K562 (cell line): ENCODE measurements at regions not wholly inside any gene's neighbourhood (a gene's known extent, or its start where the extent isn't known, plus 50 kb on each side); places are given as distances from the start of the nearest gene placed in this dataset.

Experiments
- ATAC-seq: fragments of 200-7000 bp; cut with Tn5 transposase; 3 replicates; pipeline ENCODE4 v1.9.1; 2020; ENCODE audit warnings: moderate library complexity
- BruUV-seq: library from RNA; stranded (reverse); fragments of 400-500 nt; replicated peaks from 2 replicates; lab custom pipeline; 2021; lab: Mats Ljungman, UMichigan
- CTCF ChIA-PET: fragments of 300-600 bp; formaldehyde crosslinking; extraction: SDS; loops from one replicate; lab custom pipeline; 2021; ENCODE audit warnings: low intra/inter-chr PET ratio; lab: Yijun Ruan, JAX
- POLR2A ChIA-PET: fragments of 300-600, 350-650 bp; sonication (Branson Sonifier 250); formaldehyde crosslinking; extraction: SDS; loops from one replicate; lab custom pipeline; 2021; ENCODE audit warnings: antibody characterized with exemption, inconsistent platforms; lab: Yijun Ruan, JAX
- DNase-seq, 4 experiments: peaks; one replicate each; pipeline versions ENCODE4 v3.0.0 to v3.0.0-alpha.2; 2011 to 2018; ENCODE audit warnings: low spot score in 3 of 4, mixed read lengths in 3 of 4; ENCODE audit errors: extremely low read depth in 1 of 4
- FAIRE-seq: peaks from 2 replicates; lab custom pipeline; 2011; peaks lifted over from hg19 to GRCh38; lab: Jason Lieb, UNC
- H2AFZ ChIP-seq: 2 replicates; pipeline ENCODE4 v1.6.0; 2011; ENCODE audit warnings: low read depth, low read length, control low read depth, inconsistent platforms
- H3K27ac ChIP-seq: fragments of 200-600 bp; 3 replicates; pipeline ENCODE4 v1.8.0; 2011; ENCODE audit warnings: low read depth, mild to moderate bottlenecking, control low read depth, inconsistent platforms, low read length, moderate library complexity, mixed read lengths; ENCODE audit errors: extremely low read depth
- H3K27me3 ChIP-seq, 2 experiments: fragments of 300-600 bp in 1 of 2; 2 replicates in 1 of 2; 3 replicates in 1 of 2; pipeline versions ENCODE4 v1.6.0 to v1.8.0; 2011; ENCODE audit warnings: inconsistent platforms in 2 of 2, low read length in 2 of 2, mild to moderate bottlenecking in 1 of 2, mixed read lengths in 1 of 2, moderate library complexity in 1 of 2; ENCODE audit not compliant: control insufficient read depth in 2 of 2, insufficient read depth in 2 of 2
- H3K36me3 ChIP-seq: fragments of 300-600 bp; 3 replicates; pipeline ENCODE4 v1.8.0; 2011; ENCODE audit warnings: mild to moderate bottlenecking, low read length, inconsistent platforms; ENCODE audit not compliant: control insufficient read depth, insufficient read depth
- H3K4me1 ChIP-seq, 2 experiments: fragments of 200-600 bp in 1 of 2; replicated peaks in 1 of 2; 2 replicates in 1 of 2; 3 replicates in 1 of 2; pipeline versions ENCODE4 v1.5.1 to v1.8.0; 2011; ENCODE audit warnings: inconsistent platforms in 2 of 2, low read length in 2 of 2, mild to moderate bottlenecking in 1 of 2, mixed read lengths in 1 of 2, moderate library complexity in 1 of 2; ENCODE audit not compliant: control insufficient read depth in 2 of 2, insufficient read depth in 2 of 2
- H3K4me2 ChIP-seq: 2 replicates; pipeline ENCODE4 v1.6.1; 2011; ENCODE audit warnings: low read length, control low read depth, inconsistent platforms, mixed read lengths; ENCODE audit not compliant: insufficient read depth
- H3K4me3 ChIP-seq: fragments of 200-600 bp; sonication (generic), shearing (Covaris generic); 2 replicates; pipeline ENCODE4 v1.5.1; 2016; ENCODE audit warnings: control low read depth, inconsistent platforms
- H3K79me2 ChIP-seq: fragments of 200-600 bp; 3 replicates; pipeline ENCODE4 v1.8.0; 2011; ENCODE audit warnings: low read length, inconsistent platforms; ENCODE audit not compliant: control insufficient read depth, insufficient read depth
- H3K9ac ChIP-seq, 2 experiments: 2 replicates each; pipeline versions ENCODE4 v1.6.0 to v1.6.1; 2011; ENCODE audit warnings: low read depth in 2 of 2, low read length in 2 of 2, control low read depth in 1 of 2, inconsistent platforms in 1 of 2, mild to moderate bottlenecking in 1 of 2, mixed read lengths in 1 of 2; ENCODE audit not compliant: insufficient read depth in 1 of 2
- H3K9me1 ChIP-seq: one replicate; pipeline ENCODE4 v1.6.0; 2011; ENCODE audit warnings: inconsistent platforms, mild to moderate bottlenecking, low read length, moderate library complexity; ENCODE audit not compliant: control insufficient read depth, insufficient read depth
- H3K9me3 ChIP-seq: replicated peaks from 2 replicates; pipeline ENCODE4 v1.5.1; 2011; ENCODE audit warnings: low read depth, low read length, inconsistent platforms; ENCODE audit not compliant: control insufficient read depth, insufficient read depth
- H4K20me1 ChIP-seq: replicated peaks from 2 replicates; pipeline ENCODE4 v1.6.1; 2011; ENCODE audit warnings: low read length, inconsistent platforms, mixed read lengths; ENCODE audit not compliant: control insufficient read depth, insufficient read depth
- WGBS: fragments of 100-300 bp; shearing (Covaris generic); methylation state at CpG from one replicate; pipeline ENCODE4 v1.1.6; 2016; ENCODE audit warnings: low coverage, mixed read lengths; ENCODE audit not compliant: insufficient coverage; ENCODE audit errors: missing lambda C conversion rate; 5-methylcytosine and 5-hydroxymethylcytosine counted together
- in situ Hi-C: fragments of 300-500 bp; cut with MboI; formaldehyde crosslinking; loops from 4 replicates; pipeline ENCODE4 v1.15.0; 2018; ENCODE audit warnings: inconsistent platforms, mixed read lengths
- intact Hi-C: fragments of 100-400 bp; cut with micrococcal nuclease; formaldehyde crosslinking; loops from 2 replicates; pipeline ENCODE4 v1.14.2; 2022
- TF ChIP-seq, protein P1 (sequence below): fragments of 450-650 bp; IDR thresholded peaks from 2 replicates; pipeline ENCODE4 v1.6.1; 2016
- TF ChIP-seq, protein P2 (sequence below): fragments of 250-450 bp; sonication (Bioruptor Pico); IDR thresholded peaks from 2 replicates; pipeline ENCODE4 v1.4.0; 2020
- TF ChIP-seq, protein P3 (sequence below): fragments of 450-650 bp; IDR thresholded peaks from 2 replicates; pipeline ENCODE4 v1.6.1; 2016; ENCODE audit warnings: low read depth, mild to moderate bottlenecking, moderate library complexity

DNA sequence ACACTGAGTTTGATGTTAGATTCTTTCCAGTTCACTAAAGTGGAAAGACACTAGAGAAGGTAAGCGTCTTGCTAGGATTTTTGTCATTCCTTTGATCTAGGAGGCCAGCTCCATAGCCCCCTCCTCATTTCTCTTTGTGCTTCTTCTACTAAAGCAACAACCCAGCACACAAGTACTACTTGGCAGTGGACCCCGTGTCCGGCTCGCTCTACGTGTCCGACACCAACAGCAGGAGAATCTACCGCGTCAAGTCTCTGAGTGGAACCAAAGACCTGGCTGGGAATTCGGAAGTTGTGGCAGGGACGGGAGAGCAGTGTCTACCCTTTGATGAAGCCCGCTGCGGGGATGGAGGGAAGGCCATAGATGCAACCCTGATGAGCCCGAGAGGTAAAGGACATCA, 76.6 kb upstream of the WWC1 start:
- no peak overlapping the region for H2AFZ ChIP-seq
- H3K79me2 ChIP-seq, result no peaks in the 10 kb centered on the region
- WGBS, result 2% methylated on average over 13 of the region's 13 CpGs
- TF ChIP-seq, protein P1, sequence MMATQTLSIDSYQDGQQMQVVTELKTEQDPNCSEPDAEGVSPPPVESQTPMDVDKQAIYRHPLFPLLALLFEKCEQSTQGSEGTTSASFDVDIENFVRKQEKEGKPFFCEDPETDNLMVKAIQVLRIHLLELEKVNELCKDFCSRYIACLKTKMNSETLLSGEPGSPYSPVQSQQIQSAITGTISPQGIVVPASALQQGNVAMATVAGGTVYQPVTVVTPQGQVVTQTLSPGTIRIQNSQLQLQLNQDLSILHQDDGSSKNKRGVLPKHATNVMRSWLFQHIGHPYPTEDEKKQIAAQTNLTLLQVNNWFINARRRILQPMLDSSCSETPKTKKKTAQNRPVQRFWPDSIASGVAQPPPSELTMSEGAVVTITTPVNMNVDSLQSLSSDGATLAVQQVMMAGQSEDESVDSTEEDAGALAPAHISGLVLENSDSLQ, result no peak
- TF ChIP-seq, protein P2, sequence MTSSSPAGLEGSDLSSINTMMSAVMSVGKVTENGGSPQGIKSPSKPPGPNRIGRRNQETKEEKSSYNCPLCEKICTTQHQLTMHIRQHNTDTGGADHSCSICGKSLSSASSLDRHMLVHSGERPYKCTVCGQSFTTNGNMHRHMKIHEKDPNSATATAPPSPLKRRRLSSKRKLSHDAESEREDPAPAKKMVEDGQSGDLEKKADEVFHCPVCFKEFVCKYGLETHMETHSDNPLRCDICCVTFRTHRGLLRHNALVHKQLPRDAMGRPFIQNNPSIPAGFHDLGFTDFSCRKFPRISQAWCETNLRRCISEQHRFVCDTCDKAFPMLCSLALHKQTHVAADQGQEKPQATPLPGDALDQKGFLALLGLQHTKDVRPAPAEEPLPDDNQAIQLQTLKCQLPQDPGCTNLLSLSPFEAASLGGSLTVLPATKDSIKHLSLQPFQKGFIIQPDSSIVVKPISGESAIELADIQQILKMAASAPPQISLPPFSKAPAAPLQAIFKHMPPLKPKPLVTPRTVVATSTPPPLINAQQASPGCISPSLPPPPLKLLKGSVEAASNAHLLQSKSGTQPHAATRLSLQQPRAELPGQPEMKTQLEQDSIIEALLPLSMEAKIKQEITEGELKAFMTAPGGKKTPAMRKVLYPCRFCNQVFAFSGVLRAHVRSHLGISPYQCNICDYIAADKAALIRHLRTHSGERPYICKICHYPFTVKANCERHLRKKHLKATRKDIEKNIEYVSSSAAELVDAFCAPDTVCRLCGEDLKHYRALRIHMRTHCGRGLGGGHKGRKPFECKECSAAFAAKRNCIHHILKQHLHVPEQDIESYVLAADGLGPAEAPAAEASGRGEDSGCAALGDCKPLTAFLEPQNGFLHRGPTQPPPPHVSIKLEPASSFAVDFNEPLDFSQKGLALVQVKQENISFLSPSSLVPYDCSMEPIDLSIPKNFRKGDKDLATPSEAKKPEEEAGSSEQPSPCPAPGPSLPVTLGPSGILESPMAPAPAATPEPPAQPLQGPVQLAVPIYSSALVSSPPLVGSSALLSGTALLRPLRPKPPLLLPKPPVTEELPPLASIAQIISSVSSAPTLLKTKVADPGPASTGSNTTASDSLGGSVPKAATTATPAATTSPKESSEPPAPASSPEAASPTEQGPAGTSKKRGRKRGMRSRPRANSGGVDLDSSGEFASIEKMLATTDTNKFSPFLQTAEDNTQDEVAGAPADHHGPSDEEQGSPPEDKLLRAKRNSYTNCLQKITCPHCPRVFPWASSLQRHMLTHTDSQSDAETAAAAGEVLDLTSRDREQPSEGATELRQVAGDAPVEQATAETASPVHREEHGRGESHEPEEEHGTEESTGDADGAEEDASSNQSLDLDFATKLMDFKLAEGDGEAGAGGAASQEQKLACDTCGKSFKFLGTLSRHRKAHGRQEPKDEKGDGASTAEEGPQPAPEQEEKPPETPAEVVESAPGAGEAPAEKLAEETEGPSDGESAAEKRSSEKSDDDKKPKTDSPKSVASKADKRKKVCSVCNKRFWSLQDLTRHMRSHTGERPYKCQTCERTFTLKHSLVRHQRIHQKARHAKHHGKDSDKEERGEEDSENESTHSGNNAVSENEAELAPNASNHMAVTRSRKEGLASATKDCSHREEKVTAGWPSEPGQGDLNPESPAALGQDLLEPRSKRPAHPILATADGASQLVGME (CRISPR knock-in tag), result no peak
- TF ChIP-seq, protein P3, sequence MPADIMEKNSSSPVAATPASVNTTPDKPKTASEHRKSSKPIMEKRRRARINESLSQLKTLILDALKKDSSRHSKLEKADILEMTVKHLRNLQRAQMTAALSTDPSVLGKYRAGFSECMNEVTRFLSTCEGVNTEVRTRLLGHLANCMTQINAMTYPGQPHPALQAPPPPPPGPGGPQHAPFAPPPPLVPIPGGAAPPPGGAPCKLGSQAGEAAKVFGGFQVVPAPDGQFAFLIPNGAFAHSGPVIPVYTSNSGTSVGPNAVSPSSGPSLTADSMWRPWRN, result no peak
- no peaks in the 10 kb centered on the region for H3K9me1 ChIP-seq
- no peak overlapping the region for H3K4me3 ChIP-seq
- DNase-seq, result no peak
- H3K27me3 ChIP-seq, result no peaks in the 10 kb centered on the region; a peak in 1 of 5 replicates
- in situ Hi-C loops (no loop called here), intact Hi-C loops (no loop called here)
- H4K20me1 ChIP-seq, result no peaks in the 10 kb centered on the region
- H3K4me2 ChIP-seq, result no peak overlapping the region
- ChIA-PET POLR2A (no interaction called here), CTCF (no interaction called here)
- no peaks in the 10 kb centered on the region for H3K9me3 ChIP-seq
- no TSS peak for BruUV-seq
- no peak overlapping the region for H3K9ac ChIP-seq
- no peaks in the 10 kb centered on the region for H3K36me3 ChIP-seq
- H3K4me1 ChIP-seq, result no peaks in the 10 kb centered on the region
- no peak overlapping the region for H3K27ac ChIP-seq
- FAIRE-seq, result no peak
- ATAC-seq, result no peak
